ENCODE measurements at regions not wholly inside any gene's neighbourhood (a gene's known extent, or its start where the extent isn't known, plus 50 kb on each side); places are given as distances from the start of the nearest gene placed in this dataset.

- no peak for TF ChIP-seq CTCF (IDR thresholded peaks at IDR 0.05; ENCODE audit: insufficient read depth, low read length)
- TF ChIP-seq POLR2AphosphoS5 (IDR thresholded peaks at IDR 0.05; ENCODE audit: low read depth): no peak
- no peak for TF ChIP-seq SPI1 (IDR thresholded peaks at IDR 0.05; ENCODE audit: borderline replicate concordance, low read depth)
- no peak for TF ChIP-seq REST (IDR thresholded peaks at IDR 0.05; ENCODE audit: insufficient replicate concordance, low read depth)
These were observed 163.0 kb downstream of the EFNB1 start for GRCh38 chrX:68991691-68992345.

Measured in HL-60 (cell line).